Fibroblast of lung (primary cell): ENCODE measurements at regions not wholly inside any gene's neighbourhood (a gene's known extent, or its start where the extent isn't known, plus 50 kb on each side); places are given as distances from the start of the nearest gene placed in this dataset.

Experiments used
- DNase-seq, 2 donors: peaks; one replicate each; pipeline versions ENCODE4 v3.0.0 to v3.0.0-alpha.2; 2010; ENCODE audit warnings: low read depth in 2 of 2
- H2AFZ ChIP-seq: 2 replicates; pipeline ENCODE4 v1.5.1; 2012; ENCODE audit warnings: low read length, control low read depth, inconsistent platforms
- H3K27ac ChIP-seq: 2 replicates; pipeline ENCODE4 v1.5.1; 2011; ENCODE audit warnings: low read length, control low read depth; ENCODE audit not compliant: insufficient read depth
- H3K27me3 ChIP-seq: 2 replicates; pipeline ENCODE4 v1.5.1; 2011; ENCODE audit warnings: mild to moderate bottlenecking, low read length; ENCODE audit not compliant: control insufficient read depth, insufficient read depth
- H3K36me3 ChIP-seq: 2 replicates; pipeline ENCODE4 v1.5.1; 2011; ENCODE audit warnings: low read length; ENCODE audit not compliant: control insufficient read depth, insufficient read depth
- H3K4me1 ChIP-seq: 2 replicates; pipeline ENCODE4 v1.5.1; 2011; ENCODE audit warnings: low read length; ENCODE audit not compliant: control insufficient read depth, insufficient read depth; ENCODE audit errors: extremely low read depth
- H3K4me2 ChIP-seq: 2 replicates; pipeline ENCODE4 v1.5.1; 2011; ENCODE audit warnings: low read length, control low read depth; ENCODE audit not compliant: insufficient read depth; ENCODE audit errors: extremely low read depth
- H3K4me3 ChIP-seq, 4 experiments: fragments of 200-600 bp in 1 of 4; sonication (generic) in 1 of 4; replicated peaks in 1 of 4; 2 replicates each; pipeline ENCODE4 v1.5.1; 2011 to 2016; ENCODE audit warnings: low read length in 4 of 4, low read depth in 3 of 4, mild to moderate bottlenecking in 3 of 4, control low read depth in 2 of 4, inconsistent platforms in 1 of 4, mixed read lengths in 1 of 4; ENCODE audit not compliant: insufficient read depth in 1 of 4; ENCODE audit errors: control extremely low read depth in 1 of 4
- H3K79me2 ChIP-seq: 2 replicates; pipeline ENCODE4 v1.5.1; 2012; ENCODE audit warnings: mild to moderate bottlenecking, low read length, inconsistent platforms; ENCODE audit not compliant: control insufficient read depth, insufficient read depth
- H3K9ac ChIP-seq: 2 replicates; pipeline ENCODE4 v1.5.1; 2011; ENCODE audit warnings: mild to moderate bottlenecking, low read length, control low read depth; ENCODE audit not compliant: insufficient read depth
- H3K9me3 ChIP-seq: 2 replicates; pipeline ENCODE4 v1.5.1; 2012; ENCODE audit warnings: low read depth, low read length; ENCODE audit not compliant: control insufficient read depth, insufficient read depth
- H4K20me1 ChIP-seq: 2 replicates; pipeline ENCODE4 v1.5.1; 2011; ENCODE audit warnings: low read length; ENCODE audit not compliant: control insufficient read depth, insufficient read depth; ENCODE audit errors: extremely low read depth
- CTCF ChIP-seq, 2 donors: IDR thresholded peaks in 1 of 2; conservative IDR thresholded peaks in 1 of 2; 1 replicate in 1 of 2; 2 replicates in 1 of 2; pipeline ENCODE4 v1.5.1; 2011 to 2012; ENCODE audit warnings: low read length in 2 of 2, control low read depth in 1 of 2, inconsistent platforms in 1 of 2, low read depth in 1 of 2, mild to moderate bottlenecking in 1 of 2
- EZH2 ChIP-seq: IDR thresholded peaks from 2 replicates; pipeline ENCODE4 v1.5.1; 2012; ENCODE audit warnings: low read length, control low read depth, mild to moderate bottlenecking; ENCODE audit errors: missing control alignments

DNA sequence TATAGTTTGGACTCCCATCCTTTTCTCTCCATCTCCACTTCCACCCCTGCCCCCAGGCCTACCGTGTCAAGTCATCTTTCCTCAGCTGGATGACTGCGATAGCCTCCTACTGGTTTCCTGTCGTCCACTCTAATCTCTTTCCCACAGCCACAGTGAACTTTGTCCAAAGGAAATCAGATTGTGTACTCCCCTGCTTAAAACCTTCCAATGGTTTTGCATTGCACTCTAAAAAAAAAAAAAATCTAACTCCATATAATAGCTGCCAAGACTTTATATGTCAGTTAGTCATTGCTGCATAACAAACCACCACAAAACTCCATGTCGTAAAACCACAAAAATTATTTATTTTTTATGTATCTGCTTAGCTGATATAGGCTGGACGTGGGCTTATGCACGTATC lies 160.2 kb upstream of the CCDC68 start:
- H3K4me3 ChIP-seq: no peak overlapping the region
- H3K4me1 ChIP-seq: no peaks in the 10 kb centered on the region
- no peak overlapping the region for H3K27ac ChIP-seq
- TF ChIP-seq EZH2: no peak
- TF ChIP-seq CTCF (conservative IDR thresholded peaks at IDR 0.05 in 1 of 2, IDR thresholded peaks at IDR 0.05 in 1 of 2; ENCODE audit: low read depth in 1 of 2, low read length in 2 of 2): no peak
- H3K27me3 ChIP-seq: no peaks in the 10 kb centered on the region
- no peaks in the 10 kb centered on the region for H4K20me1 ChIP-seq
- H3K36me3 ChIP-seq: no peaks in the 10 kb centered on the region
- no peak overlapping the region for H3K9ac ChIP-seq
- no peaks in the 10 kb centered on the region for H3K79me2 ChIP-seq
- peak in 1 of 2 donors; percentile 71 for DNase-seq
- no peak overlapping the region for H3K4me2 ChIP-seq
- no peak overlapping the region for H2AFZ ChIP-seq
- no peaks in the 10 kb centered on the region for H3K9me3 ChIP-seq

DNA sequence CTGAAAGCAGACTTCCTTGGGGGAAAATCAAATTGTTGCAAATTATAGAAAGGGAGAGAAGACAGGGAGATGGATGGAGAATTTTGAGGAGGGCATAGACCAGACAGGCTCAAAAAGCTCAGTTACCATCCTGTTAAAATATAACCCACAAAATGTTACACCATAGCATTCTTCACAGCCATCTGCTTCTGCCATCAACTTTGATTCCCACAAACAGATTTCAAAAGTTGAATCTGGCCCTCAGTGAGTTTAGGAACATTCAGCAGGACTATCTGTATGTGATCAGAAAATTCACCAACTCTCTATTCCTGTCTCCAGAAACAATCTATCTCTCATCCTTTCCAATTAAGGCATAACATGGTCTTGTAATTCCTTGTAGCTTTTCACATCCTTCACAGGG lies 159.8 kb upstream of the CCDC68 start:
- Histone ChIP-seq H3K9me3 (no peaks in the 10 kb centered on the region), H2AFZ (no peak overlapping the region), H3K4me1 (no peaks in the 10 kb centered on the region), H4K20me1 (no peaks in the 10 kb centered on the region), H3K79me2 (no peaks in the 10 kb centered on the region), H3K27me3 (no peaks in the 10 kb centered on the region), H3K4me3 (no peak overlapping the region), H3K9ac (no peak overlapping the region), H3K36me3 (no peaks in the 10 kb centered on the region), H3K4me2 (no peak overlapping the region), H3K27ac (no peak overlapping the region)
- no peak for DNase-seq
- TF ChIP-seq EZH2: no peak
- no peak for TF ChIP-seq CTCF (conservative IDR thresholded peaks at IDR 0.05 in 1 of 2, IDR thresholded peaks at IDR 0.05 in 1 of 2; ENCODE audit: low read depth in 1 of 2, low read length in 2 of 2)

GRCh38 chr18:55116863-55117262 lies 157.6 kb upstream of the CCDC68 start:
- H3K36me3 ChIP-seq: no peaks in the 10 kb centered on the region
- DNase-seq: peak in 1 of 2 donors; percentile 50
- no peak for TF ChIP-seq CTCF (conservative IDR thresholded peaks at IDR 0.05 in 1 of 2, IDR thresholded peaks at IDR 0.05 in 1 of 2; ENCODE audit: low read depth in 1 of 2, low read length in 2 of 2)
- no peak overlapping the region for H3K4me3 ChIP-seq
- H3K9ac ChIP-seq: no peak overlapping the region
- no peaks in the 10 kb centered on the region for H4K20me1 ChIP-seq
- H3K9me3 ChIP-seq: no peaks in the 10 kb centered on the region
- H3K4me2 ChIP-seq: no peak overlapping the region
- no peaks in the 10 kb centered on the region for H3K4me1 ChIP-seq
- H3K27me3 ChIP-seq: no peaks in the 10 kb centered on the region
- no peaks in the 10 kb centered on the region for H3K79me2 ChIP-seq
- no peak overlapping the region for H2AFZ ChIP-seq
- no peak overlapping the region for H3K27ac ChIP-seq
